ENCODE measurements at regions not wholly inside any gene's neighbourhood (a gene's known extent, or its start where the extent isn't known, plus 50 kb on each side); places are given as distances from the start of the nearest gene placed in this dataset.
A peak's percentile ranks its signal among the peaks of the same experiment; 100 is the strongest.

GRCh38 chr12:107443320-107444090, 242.1 kb upstream of the PWP1 start:
- intact Hi-C loops (cut with DNase I) = no loop called here
- Histone ChIP-seq H3K4me3 (no peak overlapping the region), H3K4me1 (peaks cover under 1 to 36% (median 12%) of the 10 kb centered on the region in 3 donors), H3K27ac (no peak overlapping the region), H3K27me3 (no peaks in the 10 kb centered on the region), H3K9me3 (no peaks in the 10 kb centered on the region), H3K36me3 (no peaks in the 10 kb centered on the region)
- 88 to 92% methylated on average over 7 to 10 of the region's 10 CpGs for WGBS, 2 donors
- DNase-seq = no peak
- TF ChIP-seq POLR2A (IDR thresholded peaks at IDR 0.05) (no peak), CTCF (IDR thresholded peaks at IDR 0.05) (no peak)

GRCh38 chr12:107444771-107445170, 240.8 kb upstream of the PWP1 start:
- H3K4me1 ChIP-seq = peaks cover 4 to 46% (median 12%) of the 10 kb centered on the region in 3 donors
- no peak overlapping the region for H3K4me3 ChIP-seq
- DNase-seq = no peak
- H3K27me3 ChIP-seq = no peaks in the 10 kb centered on the region
- H3K27ac ChIP-seq = no peak overlapping the region
- no peak for TF ChIP-seq CTCF (IDR thresholded peaks at IDR 0.05)
- no peak for TF ChIP-seq POLR2A (IDR thresholded peaks at IDR 0.05)
- H3K9me3 ChIP-seq = no peaks in the 10 kb centered on the region
- intact Hi-C loops (cut with DNase I) = no loop called here
- H3K36me3 ChIP-seq = no peaks in the 10 kb centered on the region
- 82 to 90% methylated on average over 10 of the region's 10 CpGs for WGBS, 2 donors

- Histone ChIP-seq H3K27me3 (no peaks in the 10 kb centered on the region), H3K9me3 (no peaks in the 10 kb centered on the region), H3K4me3 (no peak overlapping the region), H3K4me1 (peaks cover 4 to 53% (median 12%) of the 10 kb centered on the region in 3 donors), H3K27ac (no peak overlapping the region), H3K36me3 (no peaks in the 10 kb centered on the region)
- intact Hi-C loops (cut with DNase I) = no loop called here
- DNase-seq = no peak
- TF ChIP-seq CTCF (IDR thresholded peaks at IDR 0.05) = no peak
- TF ChIP-seq POLR2A (IDR thresholded peaks at IDR 0.05) = no peak
- 74 to 78% methylated on average over 2 to 3 of the region's 3 CpGs for WGBS, 2 donors
These were observed 239.1 kb upstream of the PWP1 start for GRCh38 chr12:107446476-107446875.

GRCh38 chr12:107447336-107447735, 238.3 kb upstream of the PWP1 start:
- H3K27me3 ChIP-seq = no peaks in the 10 kb centered on the region
- H3K4me3 ChIP-seq = no peak overlapping the region
- H3K27ac ChIP-seq = peak overlapping the region in 2 of 4 donors; percentile 11 to 48
- 49 to 50% methylated on average over 4 to 5 of the region's 5 CpGs for WGBS, 2 donors
- DNase-seq = no peak
- H3K9me3 ChIP-seq = no peaks in the 10 kb centered on the region
- intact Hi-C loops (cut with DNase I) = no loop called here
- H3K36me3 ChIP-seq = no peaks in the 10 kb centered on the region
- peaks cover 4 to 44% (median 10%) of the 10 kb centered on the region in 3 donors for H3K4me1 ChIP-seq
- TF ChIP-seq POLR2A (IDR thresholded peaks at IDR 0.05) (no peak), CTCF (IDR thresholded peaks at IDR 0.05) (no peak)

GRCh38 chr12:107448198-107448597, 237.4 kb upstream of the PWP1 start:
- H3K9me3 ChIP-seq = no peaks in the 10 kb centered on the region
- 73 to 94% methylated on average over 1 of the region's 1 CpG for WGBS, 2 donors
- TF ChIP-seq POLR2A (IDR thresholded peaks at IDR 0.05) (no peak), CTCF (IDR thresholded peaks at IDR 0.05) (peak in 2 of 6 experiments; percentile 15 to 46)
- H3K27me3 ChIP-seq = no peaks in the 10 kb centered on the region
- intact Hi-C loops (cut with DNase I) = no loop called here
- no peaks in the 10 kb centered on the region for H3K36me3 ChIP-seq
- H3K4me3 ChIP-seq = no peak overlapping the region
- H3K27ac ChIP-seq = no peak overlapping the region
- peaks cover 4 to 37% (median 7%) of the 10 kb centered on the region in 3 donors for H3K4me1 ChIP-seq
- no peak for DNase-seq

Measured in esophagus squamous epithelium (tissue), 5 donors.